ENCODE measurements at regions not wholly inside any gene's neighbourhood (a gene's known extent, or its start where the extent isn't known, plus 50 kb on each side); places are given as distances from the start of the nearest gene placed in this dataset.

GRCh38 chr15:96011136-96011535, 319.4 kb upstream of the NR2F2 start:
- TF ChIP-seq, protein P1, sequence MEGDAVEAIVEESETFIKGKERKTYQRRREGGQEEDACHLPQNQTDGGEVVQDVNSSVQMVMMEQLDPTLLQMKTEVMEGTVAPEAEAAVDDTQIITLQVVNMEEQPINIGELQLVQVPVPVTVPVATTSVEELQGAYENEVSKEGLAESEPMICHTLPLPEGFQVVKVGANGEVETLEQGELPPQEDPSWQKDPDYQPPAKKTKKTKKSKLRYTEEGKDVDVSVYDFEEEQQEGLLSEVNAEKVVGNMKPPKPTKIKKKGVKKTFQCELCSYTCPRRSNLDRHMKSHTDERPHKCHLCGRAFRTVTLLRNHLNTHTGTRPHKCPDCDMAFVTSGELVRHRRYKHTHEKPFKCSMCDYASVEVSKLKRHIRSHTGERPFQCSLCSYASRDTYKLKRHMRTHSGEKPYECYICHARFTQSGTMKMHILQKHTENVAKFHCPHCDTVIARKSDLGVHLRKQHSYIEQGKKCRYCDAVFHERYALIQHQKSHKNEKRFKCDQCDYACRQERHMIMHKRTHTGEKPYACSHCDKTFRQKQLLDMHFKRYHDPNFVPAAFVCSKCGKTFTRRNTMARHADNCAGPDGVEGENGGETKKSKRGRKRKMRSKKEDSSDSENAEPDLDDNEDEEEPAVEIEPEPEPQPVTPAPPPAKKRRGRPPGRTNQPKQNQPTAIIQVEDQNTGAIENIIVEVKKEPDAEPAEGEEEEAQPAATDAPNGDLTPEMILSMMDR (IDR thresholded peaks at IDR 0.05; ENCODE audit: borderline replicate concordance, insufficient read depth, low read depth, low read length): no peak
- H3K4me3 ChIP-seq (ENCODE audit: low read depth, low read length): no peak overlapping the region

- no peak overlapping the region for H3K4me3 ChIP-seq (ENCODE audit: low read depth, low read length)
- TF ChIP-seq, protein P1 (IDR thresholded peaks at IDR 0.05; ENCODE audit: borderline replicate concordance, insufficient read depth, low read depth, low read length): no peak
Observed at GRCh38 chr15:96014939-96015338, 315.6 kb upstream of the NR2F2 start.

DNA sequence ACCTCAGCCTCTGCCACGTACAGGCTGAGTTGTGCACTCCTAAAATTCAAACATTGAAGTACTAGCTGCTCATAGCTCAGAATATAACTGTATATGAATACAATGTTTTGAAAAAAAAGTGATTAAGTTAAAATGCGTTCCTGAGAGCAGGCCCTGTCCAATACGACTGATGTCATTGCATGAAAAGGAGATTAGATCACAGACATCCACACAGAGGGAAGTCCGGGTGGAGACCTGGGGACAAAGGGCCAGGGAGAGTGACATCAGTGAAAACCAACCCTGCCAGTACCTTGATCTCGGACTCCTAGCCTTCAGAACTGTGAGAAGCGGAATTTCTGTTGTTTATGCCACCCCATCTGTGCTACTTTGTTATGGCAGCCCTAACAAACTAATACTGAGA, 311.4 kb upstream of the NR2F2 start:
- H3K4me3 ChIP-seq (ENCODE audit: low read depth, low read length): no peak overlapping the region
- TF ChIP-seq, protein P1 (IDR thresholded peaks at IDR 0.05; ENCODE audit: borderline replicate concordance, insufficient read depth, low read depth, low read length): no peak

GRCh38 chr15:96020133-96020532, 310.4 kb upstream of the NR2F2 start:
- TF ChIP-seq, protein P1 (IDR thresholded peaks at IDR 0.05; ENCODE audit: borderline replicate concordance, insufficient read depth, low read depth, low read length): no peak
- H3K4me3 ChIP-seq (ENCODE audit: low read depth, low read length): no peak overlapping the region

DNA sequence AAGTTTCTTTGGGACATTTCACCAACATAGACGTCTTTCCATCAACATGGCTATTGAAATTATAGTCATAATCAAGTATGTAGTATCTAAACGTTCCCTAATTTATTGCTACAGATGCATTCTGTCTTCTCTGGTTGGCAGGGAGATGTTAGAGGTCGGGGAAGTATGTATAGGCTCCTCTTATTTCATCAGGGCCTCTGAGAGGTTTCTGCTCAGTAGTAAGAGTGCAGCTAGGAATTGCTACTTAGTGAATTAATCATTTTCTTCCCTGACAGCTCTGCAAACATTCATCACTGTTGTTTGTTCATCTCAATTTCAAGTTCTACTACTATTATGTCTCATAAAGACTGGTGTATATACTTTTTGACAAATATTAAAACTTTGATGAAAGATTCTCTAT, 309.7 kb upstream of the NR2F2 start:
- TF ChIP-seq, protein P1 (IDR thresholded peaks at IDR 0.05; ENCODE audit: borderline replicate concordance, insufficient read depth, low read depth, low read length): no peak
- H3K4me3 ChIP-seq (ENCODE audit: low read depth, low read length): no peak overlapping the region

- TF ChIP-seq, protein P1 (IDR thresholded peaks at IDR 0.05; ENCODE audit: borderline replicate concordance, insufficient read depth, low read depth, low read length): no peak
- no peak overlapping the region for H3K4me3 ChIP-seq (ENCODE audit: low read depth, low read length)
Observed at GRCh38 chr15:96023081-96023480, 307.4 kb upstream of the NR2F2 start.

DNA sequence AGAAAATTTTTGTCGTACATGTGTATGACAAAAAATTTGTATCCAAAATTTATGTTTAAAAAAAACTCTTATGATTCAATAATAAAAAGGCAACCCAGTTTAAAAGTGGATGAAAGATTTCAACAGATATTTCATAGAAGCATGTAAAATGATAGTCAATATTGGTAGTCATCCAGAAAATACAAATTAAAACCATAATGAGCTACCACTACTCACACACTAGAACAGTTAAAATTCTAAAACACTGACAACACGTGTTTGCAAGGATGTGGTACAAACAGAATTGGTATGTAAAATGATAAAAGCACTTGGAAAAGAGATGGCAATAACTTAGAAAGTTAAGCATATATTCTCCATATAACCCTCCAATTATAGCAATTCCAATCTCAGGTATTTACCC, 303.0 kb upstream of the NR2F2 start:
- no peak overlapping the region for H3K4me3 ChIP-seq (ENCODE audit: low read depth, low read length)
- TF ChIP-seq, protein P1 (IDR thresholded peaks at IDR 0.05; ENCODE audit: borderline replicate concordance, insufficient read depth, low read depth, low read length): no peak
